Endothelial cell of umbilical vein (primary cell): ENCODE measurements at regions not wholly inside any gene's neighbourhood (a gene's known extent, or its start where the extent isn't known, plus 50 kb on each side); places are given as distances from the start of the nearest gene placed in this dataset.

Source experiments
- BruUV-seq: library from RNA; stranded (reverse); fragments of 400-500 nt; replicated peaks from 2 replicates; lab custom pipeline; 2021; lab: Mats Ljungman, UMichigan
- CTCF ChIA-PET: fragments of 300-600, 350-600 bp; sonication (Branson Sonifier 250); formaldehyde crosslinking; loops from one replicate; lab custom pipeline; 2021; ENCODE audit warnings: antibody characterized with exemption, inconsistent platforms; lab: Charles Lee
- POLR2A ChIA-PET: fragments of 300-600, 350-600 bp; sonication (Branson Sonifier 250); formaldehyde crosslinking; loops from one replicate; lab custom pipeline; 2021; ENCODE audit warnings: antibody characterized with exemption, inconsistent platforms; lab: Charles Lee
- DNase-seq: peaks from one replicate; pipeline ENCODE4 v3.0.0-alpha.2; 2011; ENCODE audit warnings: low read depth, low spot score
- FAIRE-seq: peaks from 2 replicates; lab custom pipeline; 2011; peaks lifted over from hg19 to GRCh38; lab: Jason Lieb, UNC
- H2AFZ ChIP-seq: 2 replicates; pipeline ENCODE4 v1.6.0; 2012; ENCODE audit warnings: low read depth, low read length, control low read depth, inconsistent platforms
- H3K27ac ChIP-seq: 2 replicates; pipeline ENCODE4 v1.5.1; 2011; ENCODE audit warnings: low read depth, mild to moderate bottlenecking, control low read depth, low read length, moderate library complexity; ENCODE audit not compliant: insufficient read depth
- H3K27me3 ChIP-seq, 2 experiments: 2 replicates each; pipeline versions ENCODE4 v1.6.0 to v1.6.1; 2011; ENCODE audit warnings: low read length in 2 of 2, mixed read lengths in 1 of 2; ENCODE audit not compliant: control insufficient read depth in 2 of 2, insufficient read depth in 2 of 2
- H3K36me3 ChIP-seq, 2 experiments: 2 replicates in 1 of 2; 3 replicates in 1 of 2; pipeline ENCODE4 v1.5.1; 2011; ENCODE audit warnings: low read length in 2 of 2, mild to moderate bottlenecking in 1 of 2, moderate library complexity in 1 of 2; ENCODE audit not compliant: control insufficient read depth in 2 of 2, insufficient read depth in 2 of 2; ENCODE audit errors: extremely low read depth in 1 of 2
- H3K4me1 ChIP-seq: 3 replicates; pipeline ENCODE4 v1.5.1; 2011; ENCODE audit warnings: mild to moderate bottlenecking, low read length; ENCODE audit not compliant: control insufficient read depth, insufficient read depth; ENCODE audit errors: extremely low read depth
- H3K4me2 ChIP-seq: 2 replicates; pipeline ENCODE4 v1.6.1; 2011; ENCODE audit warnings: low read length, control low read depth, mixed read lengths; ENCODE audit not compliant: insufficient read depth
- H3K4me3 ChIP-seq, 3 experiments: fragments of 200-600 bp in 1 of 3; sonication (generic), shearing (Covaris generic) in 1 of 3; replicated peaks in 1 of 3; 2 replicates each; pipeline ENCODE4 v1.5.1; 2011 to 2016; ENCODE audit warnings: control low read depth in 3 of 3, low read length in 3 of 3, mild to moderate bottlenecking in 2 of 3, inconsistent platforms in 1 of 3, low read depth in 1 of 3, moderate library complexity in 1 of 3; ENCODE audit not compliant: insufficient read depth in 1 of 3
- H3K79me2 ChIP-seq: 2 replicates; pipeline ENCODE4 v1.6.0; 2012; ENCODE audit warnings: low read length, inconsistent platforms; ENCODE audit not compliant: control insufficient read depth, insufficient read depth
- H3K9ac ChIP-seq: replicated peaks from 2 replicates; pipeline ENCODE3; 2011; ENCODE audit warnings: low read length, control low read depth; ENCODE audit not compliant: insufficient read depth; ENCODE audit errors: extremely low read depth
- H3K9me1 ChIP-seq: replicated peaks from 3 replicates; pipeline ENCODE4 v1.6.0; 2011; ENCODE audit warnings: mild to moderate bottlenecking, low read length; ENCODE audit not compliant: control insufficient read depth, insufficient read depth; ENCODE audit errors: extremely low read depth
- H3K9me3 ChIP-seq: replicated peaks from 2 replicates; pipeline ENCODE4 v1.5.1; 2012; ENCODE audit warnings: low read length, inconsistent platforms; ENCODE audit not compliant: control insufficient read depth, insufficient read depth
- H4K20me1 ChIP-seq: replicated peaks from 2 replicates; pipeline ENCODE3; 2011; ENCODE audit warnings: mild to moderate bottlenecking, low read length; ENCODE audit not compliant: control insufficient read depth, insufficient read depth; ENCODE audit errors: extremely low read depth
- EZH2 ChIP-seq: IDR thresholded peaks from 2 replicates; pipeline ENCODE4 v1.6.1; 2012; ENCODE audit warnings: borderline replicate concordance, low read depth, mild to moderate bottlenecking, moderate library complexity, low read length, inconsistent platforms; ENCODE audit not compliant: severe bottlenecking
- FOS ChIP-seq: IDR thresholded peaks from 2 replicates; pipeline ENCODE4 v1.6.1; 2011; ENCODE audit warnings: mild to moderate bottlenecking, low read length, moderate library complexity, borderline replicate concordance; ENCODE audit not compliant: insufficient read depth
- GATA2 ChIP-seq: IDR thresholded peaks from 2 replicates; pipeline ENCODE4 v1.7.0; 2011; ENCODE audit warnings: low read depth, mild to moderate bottlenecking, moderate library complexity, mixed read lengths, low read length; ENCODE audit not compliant: insufficient read length, insufficient read depth
- JUN ChIP-seq: IDR thresholded peaks from 2 replicates; pipeline ENCODE4 v1.6.1; 2011; ENCODE audit warnings: borderline replicate concordance, low read depth; ENCODE audit not compliant: insufficient read length, insufficient read depth
- MYC ChIP-seq: IDR thresholded peaks from one replicate; pipeline ENCODE4 v1.6.1; 2011; ENCODE audit warnings: mild to moderate bottlenecking, low read depth, low read length
- POLR2A ChIP-seq: IDR thresholded peaks from 2 replicates; pipeline ENCODE4 v1.6.1; 2012; ENCODE audit warnings: low read depth, mild to moderate bottlenecking, control low read depth, low read length
- POLR2AphosphoS5 ChIP-seq: IDR thresholded peaks from 2 replicates; pipeline ENCODE4 v1.6.1; 2012; ENCODE audit warnings: low read depth, mild to moderate bottlenecking, control low read depth, low read length, moderate library complexity; ENCODE audit not compliant: insufficient read depth
- dilution Hi-C: fragments of 300-500 bp; cut with MboI; formaldehyde crosslinking; loops from one replicate; pipeline ENCODE4 v1.15.0; 2019; ENCODE audit warnings: low sequenced_read_pairs; ENCODE audit not compliant: extremely low pct_ligation_motif_present
- intact Hi-C: fragments of 100-400 bp; cut with micrococcal nuclease; formaldehyde crosslinking; loops from one replicate; pipeline ENCODE4 v1.10.0; 2022
- TF ChIP-seq, protein P1 (sequence below): IDR thresholded peaks from 2 replicates; pipeline ENCODE4 v1.6.1; 2011; ENCODE audit not compliant: insufficient read depth, insufficient read length

DNA sequence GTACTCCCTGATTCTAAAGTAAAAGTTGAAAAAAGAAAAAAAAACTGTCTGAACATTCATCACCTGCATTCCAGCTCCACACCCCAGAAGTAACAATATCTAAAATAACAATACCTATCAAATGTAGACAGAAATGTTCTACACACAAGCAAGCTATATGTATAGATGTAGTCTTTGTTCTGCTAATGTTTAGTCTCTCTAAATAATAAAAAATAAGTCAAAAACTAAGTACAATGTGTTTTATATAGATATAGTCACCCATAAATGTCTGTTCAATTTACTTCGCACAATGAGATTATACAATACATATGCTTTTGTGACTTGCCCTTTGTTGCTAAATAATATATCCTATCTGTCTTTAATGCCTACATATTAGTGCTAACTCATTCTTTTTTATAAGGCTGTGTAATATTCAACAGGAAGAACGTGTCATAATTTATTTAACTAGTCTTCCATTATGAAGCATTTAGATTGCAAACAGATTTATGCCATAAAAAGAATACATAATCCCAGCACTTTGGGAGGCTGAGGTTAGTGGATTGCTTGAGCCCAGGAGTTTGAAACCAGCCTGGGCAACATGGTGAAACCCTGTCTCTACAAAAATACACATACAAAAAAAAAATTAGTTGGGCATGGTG is 216.2 kb upstream of the ZNF217 start:
- ChIA-PET POLR2A (interaction anchor here (0.7 kb wide), 1 partner anchor 55 kb away, joined by 4 read pairs; no protein-coding TSS in a partner anchor), CTCF (interaction anchor here (1.3 kb wide), 1 partner anchor 10 kb away, joined by 4 read pairs; no protein-coding TSS in a partner anchor)
- H3K27me3 ChIP-seq, result no peaks in the 10 kb centered on the region
- no peak overlapping the region for H3K27ac ChIP-seq
- intact Hi-C loops, result loop anchor here (10.0 kb wide), 1 partner anchor 1595 kb away; no protein-coding TSS in a partner anchor
- no peaks in the 10 kb centered on the region for H3K79me2 ChIP-seq
- H3K36me3 ChIP-seq, result no peaks in the 10 kb centered on the region
- TF ChIP-seq POLR2A, result no peak
- no peak for TF ChIP-seq POLR2AphosphoS5
- TF ChIP-seq MYC, result no peak
- no peak for TF ChIP-seq JUN
- TF ChIP-seq, protein P1, sequence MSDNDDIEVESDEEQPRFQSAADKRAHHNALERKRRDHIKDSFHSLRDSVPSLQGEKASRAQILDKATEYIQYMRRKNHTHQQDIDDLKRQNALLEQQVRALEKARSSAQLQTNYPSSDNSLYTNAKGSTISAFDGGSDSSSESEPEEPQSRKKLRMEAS, result no peak
- no peak for TF ChIP-seq GATA2
- TF ChIP-seq EZH2, result no peak
- H3K4me1 ChIP-seq, result peaks cover 3% of the 10 kb centered on the region
- dilution Hi-C loops, result no loop called here
- no peak overlapping the region for H3K4me2 ChIP-seq
- no peak overlapping the region for H2AFZ ChIP-seq
- no peak overlapping the region for H3K4me3 ChIP-seq
- no peak overlapping the region for H3K9ac ChIP-seq
- BruUV-seq, result no TSS peak
- H4K20me1 ChIP-seq, result no peaks in the 10 kb centered on the region
- FAIRE-seq (no peak), DNase-seq (no peak)
- no peaks in the 10 kb centered on the region for H3K9me3 ChIP-seq
- no peaks in the 10 kb centered on the region for H3K9me1 ChIP-seq

DNA sequence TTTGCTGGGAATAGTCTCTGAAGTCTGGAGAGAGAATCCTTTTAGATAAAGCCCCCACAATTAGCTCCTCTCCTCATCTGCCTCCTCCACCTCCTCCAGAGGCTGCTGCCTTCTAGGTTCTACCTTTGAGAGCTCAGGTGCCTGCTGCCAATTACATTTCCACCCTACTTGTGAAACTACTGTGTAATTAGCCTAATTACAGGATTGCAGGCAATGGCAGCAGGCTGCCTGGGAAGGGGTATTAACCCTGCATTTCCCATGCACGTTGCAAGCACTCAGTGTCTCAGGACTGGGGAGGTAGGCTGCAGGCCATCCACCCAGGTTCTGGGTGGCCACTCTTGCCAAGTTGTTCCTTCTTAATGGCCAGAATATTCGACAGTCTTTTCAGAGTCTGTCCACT is 215.6 kb upstream of the ZNF217 start:
- no peak overlapping the region for H2AFZ ChIP-seq
- TF ChIP-seq JUN (no peak), EZH2 (no peak), POLR2AphosphoS5 (no peak), MYC (no peak), FOS (no peak)
- TF ChIP-seq, protein P1, result no peak
- H3K27ac ChIP-seq, result no peak overlapping the region
- no peaks in the 10 kb centered on the region for H3K79me2 ChIP-seq
- H3K9ac ChIP-seq, result no peak overlapping the region
- H3K9me3 ChIP-seq, result no peaks in the 10 kb centered on the region
- ChIA-PET POLR2A (no interaction called here), CTCF (interaction anchor here (1.0 to 1.3 kb wide), 2 partner anchors 9 to 61 kb away, joined by 3 to 4 read pairs; no protein-coding TSS in a partner anchor)
- intact Hi-C loops (loop anchor here (10.0 kb wide), 1 partner anchor 1594 kb away; no protein-coding TSS in a partner anchor), dilution Hi-C loops (no loop called here)
- no peaks in the 10 kb centered on the region for H4K20me1 ChIP-seq
- DNase-seq, result no peak
- no peak overlapping the region for H3K4me3 ChIP-seq
- no peak overlapping the region for H3K4me2 ChIP-seq
- H3K9me1 ChIP-seq, result no peaks in the 10 kb centered on the region
- FAIRE-seq, result no peak
- no peaks in the 10 kb centered on the region for H3K27me3 ChIP-seq
- no TSS peak for BruUV-seq
- peaks cover 3% of the 10 kb centered on the region for H3K4me1 ChIP-seq
- H3K36me3 ChIP-seq, result no peaks in the 10 kb centered on the region
